GM18502 (cell line): ENCODE measurements at regions not wholly inside any gene's neighbourhood (a gene's known extent, or its start where the extent isn't known, plus 50 kb on each side); places are given as distances from the start of the nearest gene placed in this dataset.

ENCODE experiments used
- ATAC-seq: cut with Tn5 transposase; IDR thresholded peaks from one replicate; pipeline ENCODE4 v1.9.1; 2021; ENCODE audit warnings: mild to moderate bottlenecking; ENCODE audit not compliant: unreplicated experiment, poor library complexity

DNA sequence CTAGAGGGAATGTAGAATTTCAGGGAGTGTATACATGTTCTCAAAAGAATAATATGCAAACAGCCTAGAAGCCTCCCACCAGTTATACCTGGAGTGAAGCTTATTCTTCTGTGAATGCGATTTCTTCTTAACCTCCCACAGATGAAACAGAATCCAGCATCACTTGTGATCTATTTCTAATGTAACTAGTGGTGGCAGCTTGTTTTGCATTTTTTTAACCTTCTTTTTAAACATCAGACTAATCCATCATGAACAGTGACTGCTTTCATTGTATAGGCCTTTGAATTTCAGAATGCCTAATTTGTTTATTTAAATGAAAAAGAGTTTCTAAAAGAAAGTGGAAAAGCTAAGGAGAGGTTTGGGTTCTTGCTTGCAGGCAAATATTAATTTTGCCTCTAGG is 85.7 kb upstream of the EPHA4 start:
- ATAC-seq, result no peak

DNA sequence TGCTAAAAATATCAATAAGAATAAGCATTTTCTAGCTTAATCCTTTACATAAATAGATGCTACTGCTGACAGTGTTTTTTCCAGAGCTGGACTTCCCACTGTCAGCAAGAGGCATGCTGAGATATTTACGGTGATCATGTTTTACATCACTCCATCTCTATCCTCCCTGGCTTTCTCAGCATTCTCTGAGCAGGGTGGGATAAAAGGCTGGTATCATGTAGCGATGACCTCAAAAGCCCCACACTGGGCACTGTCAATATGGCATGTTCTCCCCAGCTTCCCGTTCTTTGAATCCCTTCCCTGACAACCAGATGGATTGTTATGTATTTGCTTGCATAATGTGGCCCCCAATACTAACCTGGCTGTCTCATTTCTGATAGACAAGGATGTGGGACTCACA is 83.2 kb upstream of the EPHA4 start:
- no peak for ATAC-seq

DNA sequence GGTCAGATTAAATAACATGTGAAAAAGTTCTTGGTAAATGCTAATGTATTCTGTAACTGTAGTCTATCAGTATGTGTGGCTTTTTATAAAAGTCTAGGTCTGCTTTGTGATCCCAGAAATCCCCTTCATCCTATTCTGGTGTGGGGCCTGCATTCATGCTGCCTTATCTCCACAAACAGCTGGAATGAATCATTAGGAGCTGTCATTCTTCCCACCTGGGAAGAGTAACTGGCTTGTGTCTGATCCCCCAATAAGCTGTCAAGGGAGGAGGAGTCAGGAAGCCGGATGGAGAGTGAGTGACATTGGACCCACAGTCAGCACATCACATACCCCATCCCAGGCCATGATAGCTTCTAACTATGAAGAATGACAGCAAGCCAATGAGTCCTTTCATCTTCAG is 81.1 kb upstream of the EPHA4 start:
- no peak for ATAC-seq

DNA sequence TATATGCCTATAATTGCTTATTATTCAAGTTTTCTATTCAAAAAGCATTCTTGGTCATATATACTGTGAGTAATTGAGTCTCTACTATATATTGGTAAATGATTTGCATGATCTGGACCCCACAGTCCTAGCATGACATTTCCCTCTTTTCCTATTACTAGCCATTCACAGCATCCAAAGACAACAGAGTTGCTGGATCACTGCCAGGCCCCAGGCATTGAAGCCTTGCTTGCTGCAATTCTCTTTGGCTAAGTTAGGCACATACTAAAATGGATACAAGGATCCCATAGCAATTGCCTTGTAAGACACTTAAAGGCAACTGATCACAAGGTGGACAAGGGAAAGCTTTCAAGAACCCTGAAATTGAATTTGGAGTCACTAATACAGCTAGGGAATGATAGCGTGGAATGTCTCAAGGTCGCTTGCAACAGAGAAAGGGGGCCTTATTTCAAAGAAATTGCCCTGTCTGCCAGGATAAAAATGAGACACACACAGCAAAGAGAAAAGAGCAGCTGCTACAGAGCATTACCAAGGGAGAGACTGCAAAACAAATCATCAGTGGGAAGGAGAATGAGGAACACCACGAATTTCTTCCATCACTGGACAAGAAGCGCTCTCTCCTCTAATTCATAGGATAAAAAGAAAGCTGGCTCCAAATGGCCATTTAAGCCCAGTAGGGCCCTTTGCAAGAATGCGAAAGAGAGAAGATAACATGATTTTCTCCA is 77.1 kb upstream of the EPHA4 start:
- ATAC-seq, result no peak

DNA sequence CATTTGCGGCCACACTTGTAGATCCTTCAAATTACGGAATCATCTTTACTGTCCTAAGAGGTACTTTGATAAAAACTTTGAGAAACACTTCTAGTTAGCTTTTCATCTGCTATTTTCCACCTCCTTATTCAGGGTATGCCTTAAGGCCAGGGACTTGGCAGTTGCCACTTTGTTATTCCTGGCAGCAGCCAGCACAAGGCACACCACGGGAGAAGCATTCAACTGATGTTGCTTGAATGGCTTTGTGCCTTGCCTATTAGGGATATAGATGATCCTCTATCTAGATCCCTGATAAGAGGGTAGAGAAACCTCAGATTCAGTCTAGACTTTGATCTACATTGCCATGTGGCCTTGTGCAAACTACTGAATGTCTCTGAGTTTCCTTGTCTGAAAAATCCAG is 70.3 kb upstream of the EPHA4 start:
- ATAC-seq, result no peak

DNA sequence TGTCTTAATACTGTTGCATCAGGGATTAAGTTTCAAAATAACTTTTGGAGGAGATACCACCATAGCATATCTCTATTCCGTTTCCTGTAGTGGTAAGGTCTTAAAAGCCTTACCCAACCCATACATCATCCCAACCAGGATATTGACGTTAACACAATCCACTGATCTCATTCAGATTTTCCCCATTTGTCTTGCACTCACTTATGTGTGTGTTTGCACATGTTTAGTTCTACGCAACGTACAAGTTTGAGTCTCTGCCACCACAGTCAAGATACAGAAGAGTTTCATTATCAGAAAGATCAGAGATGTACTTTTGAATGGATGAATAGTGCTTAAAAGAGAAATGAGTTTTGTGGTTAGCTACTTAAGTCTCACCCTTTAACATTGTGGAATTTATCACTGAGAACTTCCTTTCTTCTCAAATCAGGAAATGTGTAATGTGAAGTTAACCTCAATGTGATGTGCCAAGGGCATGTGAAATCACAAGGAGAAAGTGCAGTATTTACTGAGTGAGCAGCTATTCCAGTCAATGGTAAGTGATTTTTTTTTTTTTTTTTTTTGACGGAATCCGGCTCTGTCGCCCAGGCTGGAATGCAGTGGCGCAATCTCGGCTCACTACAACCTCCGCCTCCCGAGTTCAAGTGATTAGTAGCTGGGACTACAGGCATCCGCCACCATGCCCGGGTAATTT is 69.2 kb upstream of the EPHA4 start:
- no peak for ATAC-seq

DNA sequence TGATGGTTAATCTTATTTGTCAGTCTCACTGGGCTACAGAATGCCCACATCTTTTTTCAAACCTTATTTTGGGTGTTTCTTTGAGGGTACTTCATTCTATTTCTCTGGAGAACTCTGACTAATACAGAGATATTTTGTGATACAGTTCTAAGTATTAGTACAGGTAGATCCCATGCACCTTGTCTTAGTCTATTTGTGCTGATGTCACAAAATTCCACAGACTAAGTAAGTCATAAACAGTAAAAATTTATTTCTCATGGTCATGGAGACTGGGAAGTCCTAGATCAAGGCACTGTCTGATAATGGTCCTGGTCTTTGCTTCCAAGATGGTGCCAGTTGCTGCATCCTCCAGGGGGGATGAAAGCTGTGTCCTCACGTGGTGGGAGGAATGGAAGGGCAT is 68.6 kb upstream of the EPHA4 start:
- ATAC-seq, result no peak

DNA sequence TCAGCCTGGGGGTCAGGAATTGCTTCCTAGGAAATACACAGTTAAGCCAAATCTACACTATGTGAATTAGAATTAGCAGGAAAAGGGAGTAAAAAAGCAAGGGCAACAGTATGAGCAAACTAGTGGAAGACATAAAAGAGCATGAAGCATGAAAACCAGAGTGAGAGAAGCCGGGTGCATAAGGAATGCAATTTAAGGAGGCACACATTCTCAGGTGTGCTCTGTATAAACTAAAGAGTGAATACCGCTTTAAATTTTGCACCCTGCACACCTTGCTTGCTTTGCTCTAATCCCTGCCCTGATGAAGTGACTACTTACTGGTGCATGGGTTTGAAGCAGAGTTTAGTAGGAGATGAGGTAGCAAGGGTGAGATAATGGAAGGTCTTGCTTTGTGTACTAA is 65.7 kb upstream of the EPHA4 start:
- ATAC-seq, result no peak

DNA sequence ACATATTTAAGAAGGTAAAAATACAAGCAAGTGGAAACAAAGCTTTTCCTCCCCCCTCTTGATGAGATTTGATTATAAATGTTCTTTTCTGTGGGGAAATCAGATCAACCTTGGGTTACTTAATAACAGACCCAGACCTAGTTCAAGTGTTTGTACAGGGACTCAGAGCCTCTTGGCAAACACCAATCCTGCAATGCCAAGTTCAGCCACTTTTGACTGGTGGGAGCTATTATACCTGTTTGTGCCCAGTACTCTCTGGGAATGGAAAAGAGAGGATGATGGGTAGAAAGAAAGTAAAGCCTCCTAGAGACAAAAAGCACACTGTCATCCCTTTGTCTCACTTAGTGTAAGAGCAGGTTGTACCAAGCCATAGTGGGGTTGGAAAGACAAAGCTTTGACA is 63.8 kb upstream of the EPHA4 start:
- ATAC-seq, result no peak

DNA sequence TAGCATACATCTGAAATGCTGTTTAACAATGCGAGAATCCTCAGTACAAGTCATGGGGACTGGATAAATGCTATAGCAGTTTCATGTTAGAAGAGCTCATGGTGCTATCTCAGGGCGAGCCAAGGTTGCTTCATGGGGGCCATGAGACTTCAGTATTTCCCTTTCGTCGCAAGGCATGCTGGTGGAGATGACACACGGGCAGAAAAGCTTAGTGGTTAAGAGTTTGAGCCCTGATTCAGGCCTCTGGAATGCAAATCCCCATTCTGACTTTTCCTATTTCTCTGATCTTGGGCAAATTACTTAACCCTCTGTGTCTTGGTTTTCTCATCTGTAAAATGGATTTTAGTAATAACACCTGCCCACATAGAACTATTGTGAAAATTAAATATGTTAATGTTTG is 57.4 kb upstream of the EPHA4 start:
- ATAC-seq, result no peak

DNA sequence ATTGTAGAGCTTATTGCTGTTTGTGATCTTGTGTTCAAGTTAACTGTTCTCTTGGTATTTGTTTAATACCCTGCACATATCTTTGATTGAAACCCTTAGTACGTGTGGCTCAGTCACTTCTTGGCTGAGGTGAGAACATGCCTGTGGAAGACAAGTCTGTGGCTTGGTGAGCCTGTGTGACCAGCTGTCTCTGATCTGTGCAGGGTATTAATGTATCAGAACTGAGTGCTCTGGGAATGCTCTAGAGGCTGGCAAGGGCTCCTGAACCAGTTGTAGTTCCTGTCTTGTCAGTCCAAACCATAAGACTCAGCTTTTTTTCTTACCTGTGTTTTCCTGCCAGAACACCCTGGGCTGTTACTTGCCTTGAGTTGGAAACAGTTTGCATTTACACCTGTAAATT is 52.4 kb upstream of the EPHA4 start:
- ATAC-seq, result no peak
